ENCODE measurements at regions not wholly inside any gene's neighbourhood (a gene's known extent, or its start where the extent isn't known, plus 50 kb on each side); places are given as distances from the start of the nearest gene placed in this dataset.

DNA sequence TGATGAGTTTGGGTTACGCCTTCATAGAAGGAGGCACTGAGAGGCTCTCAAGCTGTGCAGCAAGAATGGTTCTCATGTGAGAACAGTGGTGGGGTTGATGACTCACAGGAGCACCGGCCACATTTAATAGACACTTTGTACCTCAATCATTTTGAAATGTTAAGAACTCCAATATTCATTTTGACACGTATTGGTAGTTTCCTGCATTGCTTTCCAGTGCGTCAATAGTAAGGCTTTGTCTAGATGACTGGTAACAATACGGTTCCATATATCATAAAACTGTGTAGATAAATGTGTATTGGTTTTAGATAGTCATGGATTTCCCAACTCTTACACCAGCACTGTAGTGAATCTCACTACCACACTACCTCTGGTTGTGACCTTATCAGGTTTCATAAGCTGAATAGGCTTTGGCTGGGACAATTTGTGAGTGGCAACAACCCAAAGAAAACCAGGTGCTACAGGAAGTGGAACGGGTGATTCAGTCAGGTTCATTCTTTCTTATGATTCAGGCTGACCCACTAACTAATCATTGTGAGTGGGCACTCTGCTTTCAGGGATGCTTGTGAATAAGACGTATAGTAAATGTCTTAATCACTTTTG, 362.6 kb downstream of the KLF5 start:
- CTCF ChIA-PET = interaction anchor here (0.6 to 0.7 kb wide), 2 partner anchors 128 to 1833 kb away, joined by 3 read pairs; no protein-coding TSS in a partner anchor
- POLR2A ChIA-PET (ENCODE audit: low non-redundant PET) = no interaction called here
- DNase-seq (ENCODE audit: low spot score) = peak; percentile 77
- no peak overlapping the region for H3K27ac ChIP-seq
- TF ChIP-seq, protein P1, sequence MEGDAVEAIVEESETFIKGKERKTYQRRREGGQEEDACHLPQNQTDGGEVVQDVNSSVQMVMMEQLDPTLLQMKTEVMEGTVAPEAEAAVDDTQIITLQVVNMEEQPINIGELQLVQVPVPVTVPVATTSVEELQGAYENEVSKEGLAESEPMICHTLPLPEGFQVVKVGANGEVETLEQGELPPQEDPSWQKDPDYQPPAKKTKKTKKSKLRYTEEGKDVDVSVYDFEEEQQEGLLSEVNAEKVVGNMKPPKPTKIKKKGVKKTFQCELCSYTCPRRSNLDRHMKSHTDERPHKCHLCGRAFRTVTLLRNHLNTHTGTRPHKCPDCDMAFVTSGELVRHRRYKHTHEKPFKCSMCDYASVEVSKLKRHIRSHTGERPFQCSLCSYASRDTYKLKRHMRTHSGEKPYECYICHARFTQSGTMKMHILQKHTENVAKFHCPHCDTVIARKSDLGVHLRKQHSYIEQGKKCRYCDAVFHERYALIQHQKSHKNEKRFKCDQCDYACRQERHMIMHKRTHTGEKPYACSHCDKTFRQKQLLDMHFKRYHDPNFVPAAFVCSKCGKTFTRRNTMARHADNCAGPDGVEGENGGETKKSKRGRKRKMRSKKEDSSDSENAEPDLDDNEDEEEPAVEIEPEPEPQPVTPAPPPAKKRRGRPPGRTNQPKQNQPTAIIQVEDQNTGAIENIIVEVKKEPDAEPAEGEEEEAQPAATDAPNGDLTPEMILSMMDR (conservative IDR thresholded peaks at IDR 0.05; ENCODE audit: low read depth) = no peak

GRCh38 chr13:73419186-73419585, 360.4 kb downstream of the KLF5 start:
- DNase-seq (ENCODE audit: low spot score) = no peak
- H3K27ac ChIP-seq = no peak overlapping the region
- ChIA-PET CTCF (interaction anchor here (1.4 kb wide), 1 partner anchor 125 kb away, joined by 5 read pairs; no protein-coding TSS in a partner anchor), POLR2A (ENCODE audit: low non-redundant PET) (no interaction called here)
- TF ChIP-seq, protein P1 (conservative IDR thresholded peaks at IDR 0.05; ENCODE audit: low read depth) = no peak

DNA sequence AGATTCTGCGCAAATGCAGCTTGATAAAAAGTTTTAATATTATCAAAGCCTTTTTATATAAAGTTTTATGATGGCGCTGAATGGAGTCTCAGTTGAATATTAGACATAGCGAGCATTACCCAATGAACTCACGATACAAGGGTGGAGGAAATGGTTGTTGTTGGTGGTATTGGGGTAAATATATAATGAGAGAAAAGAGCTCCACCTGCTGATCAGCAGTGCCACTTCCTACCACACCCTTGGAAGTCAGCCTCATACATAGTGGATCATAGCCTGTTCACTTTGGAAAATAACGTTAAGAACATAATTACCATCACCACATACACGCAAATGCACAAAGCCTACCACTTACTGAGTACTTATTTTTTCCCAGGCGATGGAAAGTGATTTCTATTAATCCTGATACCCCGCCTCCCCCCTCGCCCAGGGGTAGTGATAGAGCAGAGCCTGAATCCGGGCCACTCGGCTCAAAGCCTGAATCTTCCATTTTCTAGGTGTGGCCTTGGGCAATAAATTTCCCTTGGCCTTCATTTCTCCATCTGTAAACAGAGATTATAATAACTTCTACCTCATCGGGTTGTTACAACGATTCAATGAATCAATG, 358.3 kb downstream of the KLF5 start:
- TF ChIP-seq, protein P1 (conservative IDR thresholded peaks at IDR 0.05; ENCODE audit: low read depth) = 0 out of 2 replicates have a peak, but pooled peaks have one; percentile 11
- no peak for DNase-seq (ENCODE audit: low spot score)
- CTCF ChIA-PET = interaction anchor here (1.0 kb wide), 1 partner anchor 12 kb away, joined by 4 read pairs; no protein-coding TSS in a partner anchor
- peak overlapping the region; percentile 11; the same call in 1 of the 2 replicates for H3K27ac ChIP-seq
- POLR2A ChIA-PET (ENCODE audit: low non-redundant PET) = no interaction called here

GRCh38 chr13:73416093-73416492, 357.3 kb downstream of the KLF5 start:
- POLR2A ChIA-PET (ENCODE audit: low non-redundant PET) = no interaction called here
- CTCF ChIA-PET = interaction anchor here (1.0 kb wide), 1 partner anchor 11 kb away, joined by 4 read pairs; no protein-coding TSS in a partner anchor
- TF ChIP-seq, protein P1 (conservative IDR thresholded peaks at IDR 0.05; ENCODE audit: low read depth) = no peak
- DNase-seq (ENCODE audit: low spot score) = no peak
- H3K27ac ChIP-seq = no peak overlapping the region

DNA sequence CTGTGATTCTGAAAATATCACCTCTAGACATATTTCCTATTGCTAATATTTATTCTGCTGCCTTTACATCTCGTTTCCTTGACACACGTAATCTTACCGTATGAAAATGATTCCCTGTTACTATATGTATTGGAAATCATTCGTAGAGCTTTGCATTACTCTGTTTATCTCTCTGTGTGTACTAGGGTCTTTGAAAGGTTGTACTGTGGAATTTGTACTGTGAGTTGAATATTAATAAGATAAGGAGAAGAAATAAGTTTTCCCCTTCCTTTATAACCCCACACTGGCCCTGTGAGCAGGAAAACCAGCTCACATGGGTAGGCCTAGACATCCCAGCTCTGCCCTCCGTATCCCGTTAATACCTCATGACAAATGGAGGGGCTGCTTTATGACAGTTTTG, 354.9 kb downstream of the KLF5 start:
- TF ChIP-seq, protein P1 (conservative IDR thresholded peaks at IDR 0.05; ENCODE audit: low read depth) = no peak
- POLR2A ChIA-PET (ENCODE audit: low non-redundant PET) = no interaction called here
- CTCF ChIA-PET = no interaction called here
- DNase-seq (ENCODE audit: low spot score) = no peak
- H3K27ac ChIP-seq = no peak overlapping the region

DNA sequence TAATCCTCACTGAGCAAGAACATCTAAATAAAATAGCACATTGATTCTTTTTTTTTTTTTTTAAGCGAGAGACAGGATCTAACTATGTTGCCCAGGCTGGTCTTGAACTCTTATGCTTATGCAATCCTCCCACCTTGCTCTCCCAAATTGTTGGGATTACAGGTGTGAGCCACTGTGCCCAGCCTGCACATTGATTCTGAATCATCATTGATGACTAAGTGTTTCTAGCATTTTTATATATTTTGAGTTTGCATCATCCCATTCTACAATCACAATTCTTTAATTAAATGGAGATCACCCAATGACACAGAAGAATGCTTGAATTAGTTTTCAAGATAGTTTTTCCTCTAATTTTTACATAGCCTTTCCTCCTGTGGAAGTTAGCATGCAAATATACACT, 354.1 kb downstream of the KLF5 start:
- TF ChIP-seq, protein P1 (conservative IDR thresholded peaks at IDR 0.05; ENCODE audit: low read depth) = no peak
- DNase-seq (ENCODE audit: low spot score) = peak; percentile 27
- H3K27ac ChIP-seq = no peak overlapping the region
- ChIA-PET CTCF (no interaction called here), POLR2A (ENCODE audit: low non-redundant PET) (no interaction called here)

Data from RWPE1 (cell line).